ENCODE measurements at regions not wholly inside any gene's neighbourhood (a gene's known extent, or its start where the extent isn't known, plus 50 kb on each side); places are given as distances from the start of the nearest gene placed in this dataset.

DNA sequence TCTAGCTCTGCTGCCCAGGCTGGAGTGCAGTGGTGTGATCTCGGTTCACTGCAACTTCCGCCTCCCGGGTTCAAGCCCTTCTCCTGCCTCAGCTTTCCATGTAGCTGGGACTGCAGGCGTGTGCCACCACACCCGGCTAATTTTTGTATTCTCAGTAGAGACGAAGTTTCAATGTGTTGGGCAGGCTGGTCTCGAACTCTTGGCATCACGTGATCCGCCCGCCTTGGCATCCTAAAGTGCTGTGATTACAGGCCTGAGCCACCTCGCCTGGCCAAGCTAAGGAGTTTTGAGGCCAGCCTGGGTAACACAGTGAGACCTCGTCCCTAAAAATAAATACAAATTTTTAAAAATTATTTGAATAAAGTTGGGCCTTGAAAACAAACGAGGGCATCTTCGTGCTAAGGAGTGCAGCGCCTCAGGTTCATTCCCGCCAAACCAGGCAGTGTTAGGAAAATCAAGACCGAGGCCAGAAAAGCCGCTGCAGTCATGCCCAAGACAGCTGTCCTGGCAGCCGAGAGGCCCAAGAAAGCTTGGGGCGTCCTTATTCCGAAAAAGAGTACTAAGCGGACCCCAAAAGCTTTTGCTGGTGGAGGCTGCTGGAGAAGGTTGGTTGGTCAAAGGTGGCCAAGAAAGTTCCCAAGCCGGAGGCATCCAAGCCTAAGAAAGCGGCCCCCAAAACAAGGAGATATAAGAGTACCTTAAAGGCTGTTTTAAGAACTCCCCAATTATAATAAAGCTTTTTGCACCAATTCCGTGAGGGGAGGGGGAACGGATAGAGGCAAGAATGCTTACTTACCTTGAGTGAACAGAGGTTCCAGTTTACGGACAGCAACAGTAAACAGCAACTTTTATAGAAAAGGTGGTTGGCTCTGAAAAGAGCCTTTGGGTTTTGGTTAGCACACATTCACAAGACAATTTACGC is 109.0 kb downstream of the HFE start:
- H3K27ac Mint-ChIP-seq (ENCODE audit: unreplicated experiment), result peak overlapping the region; percentile 99
- Histone ChIP-seq H3K4me3 (ENCODE audit: low read depth, low read length) (peak overlapping the region; percentile 63), H3K4me1 (peaks cover under 1% of the 10 kb centered on the region; the same call in 1 of the 2 replicates), H3K36me3 (ENCODE audit: control insufficient read depth, insufficient read depth, low read length) (no peaks in the 10 kb centered on the region), H3K9me3 (no peaks in the 10 kb centered on the region), H3K27me3 (replicated peaks; ENCODE audit: control insufficient read depth, insufficient read depth, low read length) (no peaks in the 10 kb centered on the region)
- ChIA-PET POLR2A (interaction anchor here (0.6 to 7.6 kb wide), 19 partner anchors 7 to 1641 kb away, joined by 3 to 142 read pairs (median 7); a partner anchor contains a TSS), CTCF (no interaction called here)
- H3K9me3 Mint-ChIP-seq (ENCODE audit: unreplicated experiment), result no peaks in the 10 kb centered on the region
- peaks cover 27% of the 10 kb centered on the region for H3K4me1 Mint-ChIP-seq (ENCODE audit: low read depth, unreplicated experiment)
- peak overlapping the region; percentile 87 for H3K4me3 Mint-ChIP-seq (ENCODE audit: unreplicated experiment)
- peaks cover 79% of the 10 kb centered on the region for H3K36me3 Mint-ChIP-seq (ENCODE audit: insufficient read depth, unreplicated experiment)
- BruUV-seq (replicated peaks), result no TSS peak
- TF ChIP-seq, protein P1, sequence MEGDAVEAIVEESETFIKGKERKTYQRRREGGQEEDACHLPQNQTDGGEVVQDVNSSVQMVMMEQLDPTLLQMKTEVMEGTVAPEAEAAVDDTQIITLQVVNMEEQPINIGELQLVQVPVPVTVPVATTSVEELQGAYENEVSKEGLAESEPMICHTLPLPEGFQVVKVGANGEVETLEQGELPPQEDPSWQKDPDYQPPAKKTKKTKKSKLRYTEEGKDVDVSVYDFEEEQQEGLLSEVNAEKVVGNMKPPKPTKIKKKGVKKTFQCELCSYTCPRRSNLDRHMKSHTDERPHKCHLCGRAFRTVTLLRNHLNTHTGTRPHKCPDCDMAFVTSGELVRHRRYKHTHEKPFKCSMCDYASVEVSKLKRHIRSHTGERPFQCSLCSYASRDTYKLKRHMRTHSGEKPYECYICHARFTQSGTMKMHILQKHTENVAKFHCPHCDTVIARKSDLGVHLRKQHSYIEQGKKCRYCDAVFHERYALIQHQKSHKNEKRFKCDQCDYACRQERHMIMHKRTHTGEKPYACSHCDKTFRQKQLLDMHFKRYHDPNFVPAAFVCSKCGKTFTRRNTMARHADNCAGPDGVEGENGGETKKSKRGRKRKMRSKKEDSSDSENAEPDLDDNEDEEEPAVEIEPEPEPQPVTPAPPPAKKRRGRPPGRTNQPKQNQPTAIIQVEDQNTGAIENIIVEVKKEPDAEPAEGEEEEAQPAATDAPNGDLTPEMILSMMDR (IDR thresholded peaks at IDR 0.05; ENCODE audit: insufficient read depth in 1 of 2, low read depth in 1 of 2, low read length in 1 of 2, severe bottlenecking in 1 of 2, unreplicated experiment in 1 of 2), result no peak
- intact Hi-C loops (cut with micrococcal nuclease; ENCODE audit: unreplicated experiment), result loop anchor here (2.0 to 5.0 kb wide), 6 partner anchors 37 to 1696 kb away; a partner anchor contains a TSS
- peak in 1 of 2 experiments; percentile 39 for DNase-seq
- peaks cover 3% of the 10 kb centered on the region for H3K27me3 Mint-ChIP-seq (ENCODE audit: insufficient read depth, unreplicated experiment)

DNA sequence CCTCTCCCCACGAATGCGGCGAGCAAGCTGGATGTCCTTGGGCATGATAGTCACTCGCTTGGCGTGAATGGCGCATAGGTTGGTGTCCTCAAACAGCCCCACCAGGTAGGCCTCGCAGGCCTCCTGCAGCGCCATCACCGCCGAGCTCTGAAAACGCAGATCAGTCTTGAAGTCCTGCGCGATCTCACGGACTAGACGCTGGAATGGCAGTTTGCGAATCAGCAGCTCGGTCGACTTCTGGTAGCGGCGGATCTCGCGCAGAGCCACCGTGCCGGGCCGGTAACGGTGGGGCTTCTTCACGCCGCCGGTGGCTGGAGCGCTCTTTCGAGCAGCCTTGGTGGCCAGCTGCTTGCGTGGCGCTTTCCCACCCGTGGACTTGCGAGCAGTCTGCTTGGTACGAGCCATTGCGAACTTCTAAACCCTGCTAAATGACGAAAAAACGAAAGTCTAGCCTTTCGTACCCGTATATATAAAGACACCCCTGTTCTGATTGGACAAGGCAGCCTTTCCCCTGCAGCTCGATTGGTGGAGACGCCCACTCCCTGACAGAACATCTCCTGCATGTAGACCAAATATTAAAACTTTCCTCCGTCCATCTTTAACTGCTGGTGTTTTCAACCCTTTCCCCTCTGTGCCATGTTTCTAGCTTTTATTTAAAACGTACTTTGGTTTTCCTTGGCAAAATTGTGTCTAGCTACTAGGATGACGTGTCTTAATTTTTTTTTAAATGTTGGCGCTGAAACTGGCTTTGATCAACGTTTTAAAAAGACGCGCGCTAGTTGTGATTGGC is 109.8 kb downstream of the HFE start:
- Histone ChIP-seq H3K4me3 (ENCODE audit: low read depth, low read length) (peak overlapping the region; percentile 63), H3K27me3 (replicated peaks; ENCODE audit: control insufficient read depth, insufficient read depth, low read length) (no peaks in the 10 kb centered on the region), H3K4me1 (peaks cover 4% of the 10 kb centered on the region; the same call in 1 of the 2 replicates), H3K9me3 (no peaks in the 10 kb centered on the region), H3K36me3 (ENCODE audit: control insufficient read depth, insufficient read depth, low read length) (no peaks in the 10 kb centered on the region)
- H3K27ac Mint-ChIP-seq (ENCODE audit: unreplicated experiment), result peak overlapping the region; percentile 99
- H3K36me3 Mint-ChIP-seq (ENCODE audit: insufficient read depth, unreplicated experiment), result peaks cover 85% of the 10 kb centered on the region
- no TSS peak for BruUV-seq (replicated peaks)
- peak; percentile 89 to 92 for DNase-seq
- CTCF ChIA-PET, result interaction anchor here (0.6 kb wide), 1 partner anchor 71 kb away, joined by 3 read pairs; no protein-coding TSS in a partner anchor
- H3K9me3 Mint-ChIP-seq (ENCODE audit: unreplicated experiment), result no peaks in the 10 kb centered on the region
- intact Hi-C loops (cut with micrococcal nuclease; ENCODE audit: unreplicated experiment), result loop anchor here (1.0 to 5.0 kb wide), 7 partner anchors 8 to 1695 kb away; a partner anchor contains a TSS
- H3K4me1 Mint-ChIP-seq (ENCODE audit: low read depth, unreplicated experiment), result peaks cover 27% of the 10 kb centered on the region
- TF ChIP-seq, protein P1 (IDR thresholded peaks at IDR 0.05; ENCODE audit: insufficient read depth in 1 of 2, low read depth in 1 of 2, low read length in 1 of 2, severe bottlenecking in 1 of 2, unreplicated experiment in 1 of 2), result no peak
- peak overlapping the region; percentile 87 for H3K4me3 Mint-ChIP-seq (ENCODE audit: unreplicated experiment)
- H3K27me3 Mint-ChIP-seq (ENCODE audit: insufficient read depth, unreplicated experiment), result peaks cover 3% of the 10 kb centered on the region
- POLR2A ChIA-PET, result interaction anchor here (0.6 to 7.6 kb wide), 19 partner anchors 8 to 1668 kb away, joined by 3 to 142 read pairs (median 7); a partner anchor contains a TSS

DNA sequence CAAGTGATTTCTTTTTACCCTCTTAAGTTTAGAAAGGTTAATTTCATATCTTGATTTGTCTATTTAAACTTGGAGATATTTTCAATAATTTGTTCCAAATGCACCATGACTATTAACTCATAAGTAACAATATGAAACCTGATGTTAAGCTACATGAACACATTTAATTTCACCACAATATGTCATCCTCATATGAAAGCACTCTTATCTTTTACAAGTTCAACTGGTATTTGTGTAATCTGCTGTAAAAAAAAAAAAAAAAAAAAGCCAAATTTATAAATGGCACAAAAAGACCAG is 110.4 kb downstream of the HFE start:
- ChIA-PET POLR2A (interaction anchor here (0.5 to 7.6 kb wide), 20 partner anchors 8 to 1668 kb away, joined by 4 to 142 read pairs (median 8); a partner anchor contains a TSS), CTCF (no interaction called here)
- Mint-ChIP-seq H3K36me3 (ENCODE audit: insufficient read depth, unreplicated experiment) (peaks cover 83% of the 10 kb centered on the region), H3K4me3 (ENCODE audit: unreplicated experiment) (peak overlapping the region; percentile 87), H3K9me3 (ENCODE audit: unreplicated experiment) (no peaks in the 10 kb centered on the region), H3K27me3 (ENCODE audit: insufficient read depth, unreplicated experiment) (peaks cover 3% of the 10 kb centered on the region), H3K27ac (ENCODE audit: unreplicated experiment) (peak overlapping the region; percentile 99), H3K4me1 (ENCODE audit: low read depth, unreplicated experiment) (peaks cover 27% of the 10 kb centered on the region)
- peaks cover 4% of the 10 kb centered on the region; the same call in 1 of the 2 replicates for H3K4me1 ChIP-seq
- H3K27me3 ChIP-seq (replicated peaks; ENCODE audit: control insufficient read depth, insufficient read depth, low read length), result no peaks in the 10 kb centered on the region
- no peak for DNase-seq
- BruUV-seq (replicated peaks), result no TSS peak
- H3K9me3 ChIP-seq, result no peaks in the 10 kb centered on the region
- intact Hi-C loops (cut with micrococcal nuclease; ENCODE audit: unreplicated experiment), result loop anchor here (1.0 to 5.0 kb wide), 7 partner anchors 8 to 1695 kb away; a partner anchor contains a TSS
- peak overlapping the region; percentile 63 for H3K4me3 ChIP-seq (ENCODE audit: low read depth, low read length)
- TF ChIP-seq, protein P1 (IDR thresholded peaks at IDR 0.05; ENCODE audit: insufficient read depth in 1 of 2, low read depth in 1 of 2, low read length in 1 of 2, severe bottlenecking in 1 of 2, unreplicated experiment in 1 of 2), result no peak
- no peaks in the 10 kb centered on the region for H3K36me3 ChIP-seq (ENCODE audit: control insufficient read depth, insufficient read depth, low read length)

All from Caco-2 (cell line).